Right lobe of liver (tissue), 4 donors: ENCODE measurements at regions not wholly inside any gene's neighbourhood (a gene's known extent, or its start where the extent isn't known, plus 50 kb on each side); places are given as distances from the start of the nearest gene placed in this dataset.

Experiments used
- CTCF ChIP-seq, 4 donors: fragments of 200-600 bp in 3 of 4; fragments of 450-650 bp in 1 of 4; IDR thresholded peaks; one replicate each; pipeline versions ENCODE4 v1.5.1 to v1.8.0; 2016 to 2022; ENCODE audit warnings: antibody characterized with exemption in 4 of 4, mild to moderate bottlenecking in 2 of 4
- POLR2A ChIP-seq: fragments of 450-650 bp; IDR thresholded peaks from one replicate; pipeline ENCODE4 v1.6.1; 2017; ENCODE audit warnings: antibody characterized with exemption, mild to moderate bottlenecking
- donor health status: DM: no; HTN: no; CAD: no.
- donor health status: DM: no; HTN: no; CAD: no.
- donor health status: DM: no; HTN: yes; CAD: no.

- TF ChIP-seq POLR2A, result no peak
- TF ChIP-seq CTCF (IDR thresholded peaks at IDR 0.05), result no peak
Measured at GRCh38 chr1:218957971-218958370, 215.7 kb upstream of the LYPLAL1 start.
